HCT116 (cell line): ENCODE measurements at regions not wholly inside any gene's neighbourhood (a gene's known extent, or its start where the extent isn't known, plus 50 kb on each side); places are given as distances from the start of the nearest gene placed in this dataset.

Source experiments
- ATAC-seq: fragments of 200-7000 bp; cut with Tn5 transposase; 2 replicates; pipeline ENCODE4 v1.9.1; 2020; ENCODE audit warnings: mild to moderate bottlenecking, moderate library complexity
- BruUV-seq: library from RNA; stranded (reverse); fragments of 400-500 nt; replicated peaks from 2 replicates; lab custom pipeline; 2021; lab: Mats Ljungman, UMichigan
- CTCF ChIA-PET: fragments of 300-600 bp; sonication (Branson Sonifier 250); formaldehyde crosslinking; loops from one replicate; lab custom pipeline; 2021; ENCODE audit warnings: antibody characterized with exemption; lab: Charles Lee
- POLR2A ChIA-PET: fragments of 300-600, 350-600 bp; sonication (Branson Sonifier 250); formaldehyde crosslinking; loops from one replicate; lab custom pipeline; 2021; ENCODE audit warnings: antibody characterized with exemption; lab: Charles Lee
- RAD21 ChIA-PET, 2 experiments: fragments of 300-600 bp; sonication (Branson Sonifier 250); formaldehyde crosslinking; loops; one replicate each; lab custom pipeline; 2023; ENCODE audit warnings: low total read pairs in 2 of 2; ENCODE audit not compliant: uncharacterized antibody in 2 of 2, unreplicated experiment in 2 of 2, low non-redundant PET in 1 of 2; lab: Charles Lee
- DNase-seq: peaks from one replicate; pipeline ENCODE4 v3.0.0-alpha.2; 2010; ENCODE audit warnings: low read depth, low spot score
- H2AFZ ChIP-seq: fragments of 200-600 bp; shearing (Covaris generic), sonication (generic); 2 replicates; pipeline ENCODE4 v1.6.1; 2017; ENCODE audit warnings: low read depth, mixed run types, mixed read lengths, antibody characterized with exemption, low read length; ENCODE audit not compliant: poor library complexity, severe bottlenecking
- H3K27ac ChIP-seq: 2 replicates; pipeline ENCODE4 v1.5.1; 2012; ENCODE audit warnings: low read depth, low read length
- H3K27me3 ChIP-seq: fragments of 200-600 bp; sonication (generic); 2 replicates; pipeline ENCODE4 v1.6.1; 2016; ENCODE audit warnings: mixed run types, low read length, mixed read lengths; ENCODE audit not compliant: insufficient read depth
- H3K36me3 ChIP-seq, 2 experiments: fragments of 200-500 bp in 1 of 2; fragments of 200-600 bp in 1 of 2; sonication (Bioruptor generic) in 1 of 2; sonication (generic) in 1 of 2; 2 replicates each; pipeline versions ENCODE4 v1.5.1 to v1.6.1; 2014 to 2016; ENCODE audit warnings: low read length in 2 of 2, inconsistent platforms in 1 of 2, mixed read lengths in 1 of 2, mixed run types in 1 of 2; ENCODE audit not compliant: insufficient read depth in 2 of 2, control insufficient read depth in 1 of 2
- H3K4me1 ChIP-seq, 2 experiments: fragments of 200-600 bp in 1 of 2; sonication (generic) in 1 of 2; 2 replicates each; pipeline versions ENCODE4 v1.5.1 to v1.6.1; 2012 to 2017; ENCODE audit warnings: low read length in 2 of 2, inconsistent platforms in 1 of 2, mild to moderate bottlenecking in 1 of 2, mixed read lengths in 1 of 2, mixed run types in 1 of 2, moderate library complexity in 1 of 2; ENCODE audit not compliant: insufficient read depth in 2 of 2, control insufficient read depth in 1 of 2
- H3K4me2 ChIP-seq: fragments of 200-600 bp; sonication (generic); 2 replicates; pipeline ENCODE4 v1.6.1; 2017; ENCODE audit warnings: mixed run types, low read length, mixed read lengths
- H3K4me3 ChIP-seq, 2 experiments: fragments of 200-600 bp in 1 of 2; sonication (generic) in 1 of 2; replicated peaks in 1 of 2; 2 replicates each; pipeline ENCODE4 v1.5.1; 2011 to 2016; ENCODE audit warnings: low read length in 2 of 2, control low read depth in 1 of 2, low read depth in 1 of 2, mild to moderate bottlenecking in 1 of 2, mixed read lengths in 1 of 2, mixed run types in 1 of 2
- H3K79me2 ChIP-seq: fragments of 200-600 bp; sonication (generic); 2 replicates; pipeline ENCODE4 v1.6.1; 2017; ENCODE audit warnings: mild to moderate bottlenecking, mixed run types, low read length, moderate library complexity, mixed read lengths; ENCODE audit not compliant: insufficient read depth
- H3K9ac ChIP-seq: fragments of 200-600 bp; sonication (generic); 2 replicates; pipeline ENCODE4 v1.6.1; 2016; ENCODE audit warnings: low read length, mixed read lengths
- H3K9me2 ChIP-seq: fragments of 200-600 bp; sonication (generic), shearing (Covaris generic); 2 replicates; pipeline ENCODE4 v1.6.1; 2017; ENCODE audit warnings: mixed run types, mild to moderate bottlenecking, moderate library complexity; ENCODE audit not compliant: insufficient read depth
- H3K9me3 ChIP-seq, 2 experiments: fragments of 200-500 bp in 1 of 2; fragments of 200-600 bp in 1 of 2; sonication (Bioruptor generic) in 1 of 2; sonication (generic) in 1 of 2; 2 replicates each; pipeline ENCODE4 v1.6.1; 2014 to 2017; ENCODE audit warnings: low read length in 2 of 2, mixed read lengths in 2 of 2, inconsistent platforms in 1 of 2, low read depth in 1 of 2, mild to moderate bottlenecking in 1 of 2, mixed run types in 1 of 2, moderate library complexity in 1 of 2; ENCODE audit not compliant: control insufficient read depth in 1 of 2, insufficient read depth in 1 of 2
- H4K20me1 ChIP-seq: fragments of 200-600 bp; sonication (generic), shearing (Covaris generic); 2 replicates; pipeline ENCODE4 v1.6.1; 2017; ENCODE audit warnings: mixed run types, mild to moderate bottlenecking, moderate library complexity; ENCODE audit not compliant: insufficient read depth
- CEBPB ChIP-seq: IDR thresholded peaks from 2 replicates; pipeline ENCODE4 v1.6.1; 2012; ENCODE audit warnings: low read depth
- ELF1 ChIP-seq: IDR thresholded peaks from 2 replicates; pipeline ENCODE4 v1.6.1; 2012; ENCODE audit warnings: low read depth, borderline replicate concordance
- EZH2phosphoT487 ChIP-seq: fragments of 200-600 bp; IDR thresholded peaks from 2 replicates; pipeline ENCODE4 v1.6.1; 2018; ENCODE audit warnings: antibody characterized with exemption, borderline replicate concordance
- FOSL1 ChIP-seq: IDR thresholded peaks from 2 replicates; pipeline ENCODE4 v1.6.1; 2012; ENCODE audit warnings: low read depth
- JUND ChIP-seq: IDR thresholded peaks from 2 replicates; pipeline ENCODE4 v1.6.1; 2012
- POLR2A ChIP-seq: IDR thresholded peaks from 2 replicates; pipeline ENCODE4 v1.7.0; 2011; ENCODE audit warnings: borderline replicate concordance; ENCODE audit not compliant: insufficient read depth, insufficient read length; ENCODE audit errors: extremely low read depth
- POLR2AphosphoS5 ChIP-seq: IDR thresholded peaks from 2 replicates; pipeline ENCODE4 v1.6.1; 2011; ENCODE audit warnings: mild to moderate bottlenecking, low read depth, low read length, moderate library complexity
- SIN3A ChIP-seq: IDR thresholded peaks from 2 replicates; pipeline ENCODE4 v1.6.1; 2012; ENCODE audit warnings: low read depth
- TCF7L2 ChIP-seq: IDR thresholded peaks from 2 replicates; pipeline ENCODE4 v1.7.0; 2011; ENCODE audit warnings: borderline replicate concordance, inconsistent platforms; ENCODE audit not compliant: insufficient read depth, insufficient read length; ENCODE audit errors: extremely low read depth
- ZFX ChIP-seq: fragments of 450-650 bp; IDR thresholded peaks from 2 replicates; pipeline ENCODE4 v1.6.1; 2017
- ZNF274 ChIP-seq: fragments of 200-500 bp; sonication (Bioruptor generic); IDR thresholded peaks from 2 replicates; pipeline ENCODE4 v1.6.1; 2014; ENCODE audit warnings: mild to moderate bottlenecking, low read depth, low read length, inconsistent platforms
- intact Hi-C: fragments of 100-400 bp; cut with micrococcal nuclease; formaldehyde crosslinking; loops from 2 replicates; pipeline ENCODE4 v1.10.0; 2022
- TF ChIP-seq, protein P1 (sequence below): IDR thresholded peaks from 2 replicates; pipeline ENCODE4 v1.6.1; 2011; ENCODE audit warnings: mild to moderate bottlenecking, low read length, moderate library complexity; ENCODE audit not compliant: insufficient replicate concordance; ENCODE audit errors: extremely low read depth
- TF ChIP-seq, protein P2 (sequence below): IDR thresholded peaks from 2 replicates; pipeline ENCODE4 v1.6.1; 2012
- TF ChIP-seq, protein P3 (sequence below): IDR thresholded peaks from 2 replicates; pipeline ENCODE4 v1.6.1; 2012; ENCODE audit warnings: low read depth

DNA sequence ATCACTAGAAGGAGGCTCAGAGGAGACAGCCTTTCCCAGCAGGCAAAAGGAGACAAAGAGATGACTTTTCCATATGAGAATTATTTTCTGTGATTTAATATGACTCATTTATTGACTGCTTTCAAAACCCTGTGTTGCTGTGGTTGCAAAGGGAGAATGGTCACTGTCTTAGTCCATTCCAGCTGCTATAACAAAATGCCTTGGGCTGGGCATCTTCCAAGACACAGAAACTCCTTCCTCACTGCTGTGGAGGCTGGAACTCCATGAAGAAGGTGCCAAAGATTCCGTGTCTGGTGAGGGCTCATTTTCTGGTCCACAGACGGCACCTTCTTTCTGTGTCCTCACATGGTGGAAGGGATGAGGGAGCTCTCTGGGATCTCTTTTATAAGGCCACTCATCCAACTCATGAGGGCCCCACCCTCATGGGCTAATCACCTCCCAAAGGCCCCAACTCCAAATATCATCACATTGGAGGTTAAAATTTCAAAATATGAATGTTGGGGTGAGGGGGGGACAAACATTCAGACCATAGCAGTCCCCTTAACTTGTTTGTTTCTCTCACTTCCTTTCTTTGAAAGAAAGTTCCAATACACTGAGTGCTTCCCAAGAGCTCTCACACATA lies 252.1 kb upstream of the RAB4A start:
- no peaks in the 10 kb centered on the region for H3K36me3 ChIP-seq
- DNase-seq (no peak), ATAC-seq (no peak)
- no peak overlapping the region for H2AFZ ChIP-seq
- no peaks in the 10 kb centered on the region for H4K20me1 ChIP-seq
- H3K27me3 ChIP-seq = no peaks in the 10 kb centered on the region
- ChIA-PET RAD21 (no interaction called here), POLR2A (no interaction called here), CTCF (no interaction called here)
- intact Hi-C loops = no loop called here
- no peaks in the 10 kb centered on the region for H3K9me2 ChIP-seq
- H3K4me1 ChIP-seq = no peaks in the 10 kb centered on the region
- TF ChIP-seq ZFX (no peak), TCF7L2 (no peak), EZH2phosphoT487 (no peak), SIN3A (no peak), CEBPB (no peak), ELF1 (no peak), JUND (no peak), FOSL1 (no peak), ZNF274 (no peak), POLR2A (no peak), POLR2AphosphoS5 (no peak)
- TF ChIP-seq, protein P1, sequence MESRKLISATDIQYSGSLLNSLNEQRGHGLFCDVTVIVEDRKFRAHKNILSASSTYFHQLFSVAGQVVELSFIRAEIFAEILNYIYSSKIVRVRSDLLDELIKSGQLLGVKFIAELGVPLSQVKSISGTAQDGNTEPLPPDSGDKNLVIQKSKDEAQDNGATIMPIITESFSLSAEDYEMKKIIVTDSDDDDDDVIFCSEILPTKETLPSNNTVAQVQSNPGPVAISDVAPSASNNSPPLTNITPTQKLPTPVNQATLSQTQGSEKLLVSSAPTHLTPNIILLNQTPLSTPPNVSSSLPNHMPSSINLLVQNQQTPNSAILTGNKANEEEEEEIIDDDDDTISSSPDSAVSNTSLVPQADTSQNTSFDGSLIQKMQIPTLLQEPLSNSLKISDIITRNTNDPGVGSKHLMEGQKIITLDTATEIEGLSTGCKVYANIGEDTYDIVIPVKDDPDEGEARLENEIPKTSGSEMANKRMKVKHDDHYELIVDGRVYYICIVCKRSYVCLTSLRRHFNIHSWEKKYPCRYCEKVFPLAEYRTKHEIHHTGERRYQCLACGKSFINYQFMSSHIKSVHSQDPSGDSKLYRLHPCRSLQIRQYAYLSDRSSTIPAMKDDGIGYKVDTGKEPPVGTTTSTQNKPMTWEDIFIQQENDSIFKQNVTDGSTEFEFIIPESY = no peak
- TF ChIP-seq, protein P2, sequence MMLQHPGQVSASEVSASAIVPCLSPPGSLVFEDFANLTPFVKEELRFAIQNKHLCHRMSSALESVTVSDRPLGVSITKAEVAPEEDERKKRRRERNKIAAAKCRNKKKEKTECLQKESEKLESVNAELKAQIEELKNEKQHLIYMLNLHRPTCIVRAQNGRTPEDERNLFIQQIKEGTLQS = no peak
- TF ChIP-seq, protein P3, sequence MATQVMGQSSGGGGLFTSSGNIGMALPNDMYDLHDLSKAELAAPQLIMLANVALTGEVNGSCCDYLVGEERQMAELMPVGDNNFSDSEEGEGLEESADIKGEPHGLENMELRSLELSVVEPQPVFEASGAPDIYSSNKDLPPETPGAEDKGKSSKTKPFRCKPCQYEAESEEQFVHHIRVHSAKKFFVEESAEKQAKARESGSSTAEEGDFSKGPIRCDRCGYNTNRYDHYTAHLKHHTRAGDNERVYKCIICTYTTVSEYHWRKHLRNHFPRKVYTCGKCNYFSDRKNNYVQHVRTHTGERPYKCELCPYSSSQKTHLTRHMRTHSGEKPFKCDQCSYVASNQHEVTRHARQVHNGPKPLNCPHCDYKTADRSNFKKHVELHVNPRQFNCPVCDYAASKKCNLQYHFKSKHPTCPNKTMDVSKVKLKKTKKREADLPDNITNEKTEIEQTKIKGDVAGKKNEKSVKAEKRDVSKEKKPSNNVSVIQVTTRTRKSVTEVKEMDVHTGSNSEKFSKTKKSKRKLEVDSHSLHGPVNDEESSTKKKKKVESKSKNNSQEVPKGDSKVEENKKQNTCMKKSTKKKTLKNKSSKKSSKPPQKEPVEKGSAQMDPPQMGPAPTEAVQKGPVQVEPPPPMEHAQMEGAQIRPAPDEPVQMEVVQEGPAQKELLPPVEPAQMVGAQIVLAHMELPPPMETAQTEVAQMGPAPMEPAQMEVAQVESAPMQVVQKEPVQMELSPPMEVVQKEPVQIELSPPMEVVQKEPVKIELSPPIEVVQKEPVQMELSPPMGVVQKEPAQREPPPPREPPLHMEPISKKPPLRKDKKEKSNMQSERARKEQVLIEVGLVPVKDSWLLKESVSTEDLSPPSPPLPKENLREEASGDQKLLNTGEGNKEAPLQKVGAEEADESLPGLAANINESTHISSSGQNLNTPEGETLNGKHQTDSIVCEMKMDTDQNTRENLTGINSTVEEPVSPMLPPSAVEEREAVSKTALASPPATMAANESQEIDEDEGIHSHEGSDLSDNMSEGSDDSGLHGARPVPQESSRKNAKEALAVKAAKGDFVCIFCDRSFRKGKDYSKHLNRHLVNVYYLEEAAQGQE = no peak
- no peak overlapping the region for H3K4me3 ChIP-seq
- no peaks in the 10 kb centered on the region for H3K79me2 ChIP-seq
- H3K4me2 ChIP-seq = no peak overlapping the region
- BruUV-seq = no TSS peak
- H3K9me3 ChIP-seq = no peaks in the 10 kb centered on the region
- no peak overlapping the region for H3K27ac ChIP-seq
- H3K9ac ChIP-seq = no peak overlapping the region
